NB4 (cell line): ENCODE measurements at regions not wholly inside any gene's neighbourhood (a gene's known extent, or its start where the extent isn't known, plus 50 kb on each side); places are given as distances from the start of the nearest gene placed in this dataset.

Experiments
- DNase-seq: peaks from one replicate; pipeline ENCODE4 v3.0.0; 2010; ENCODE audit warnings: low read depth
- H3K4me3 ChIP-seq: one replicate; pipeline ENCODE4 v1.5.1; 2011; ENCODE audit warnings: mild to moderate bottlenecking, low read depth, low read length, moderate library complexity
- MYC ChIP-seq: IDR thresholded peaks from 2 replicates; pipeline ENCODE4 v1.6.1; 2011; ENCODE audit warnings: low read depth, low read length
- POLR2A ChIP-seq: IDR thresholded peaks from 2 replicates; pipeline ENCODE4 v1.6.1; 2011; ENCODE audit warnings: mild to moderate bottlenecking; ENCODE audit not compliant: insufficient read length; ENCODE audit errors: extremely low read depth
- TF ChIP-seq, protein P1 (sequence below): IDR thresholded peaks from 2 replicates; pipeline ENCODE4 v1.6.1; 2011; ENCODE audit warnings: low read depth, low read length
- TF ChIP-seq, protein P2 (sequence below): IDR thresholded peaks from one replicate; pipeline ENCODE4 v1.5.1; 2012; ENCODE audit warnings: low read depth, low read length

DNA sequence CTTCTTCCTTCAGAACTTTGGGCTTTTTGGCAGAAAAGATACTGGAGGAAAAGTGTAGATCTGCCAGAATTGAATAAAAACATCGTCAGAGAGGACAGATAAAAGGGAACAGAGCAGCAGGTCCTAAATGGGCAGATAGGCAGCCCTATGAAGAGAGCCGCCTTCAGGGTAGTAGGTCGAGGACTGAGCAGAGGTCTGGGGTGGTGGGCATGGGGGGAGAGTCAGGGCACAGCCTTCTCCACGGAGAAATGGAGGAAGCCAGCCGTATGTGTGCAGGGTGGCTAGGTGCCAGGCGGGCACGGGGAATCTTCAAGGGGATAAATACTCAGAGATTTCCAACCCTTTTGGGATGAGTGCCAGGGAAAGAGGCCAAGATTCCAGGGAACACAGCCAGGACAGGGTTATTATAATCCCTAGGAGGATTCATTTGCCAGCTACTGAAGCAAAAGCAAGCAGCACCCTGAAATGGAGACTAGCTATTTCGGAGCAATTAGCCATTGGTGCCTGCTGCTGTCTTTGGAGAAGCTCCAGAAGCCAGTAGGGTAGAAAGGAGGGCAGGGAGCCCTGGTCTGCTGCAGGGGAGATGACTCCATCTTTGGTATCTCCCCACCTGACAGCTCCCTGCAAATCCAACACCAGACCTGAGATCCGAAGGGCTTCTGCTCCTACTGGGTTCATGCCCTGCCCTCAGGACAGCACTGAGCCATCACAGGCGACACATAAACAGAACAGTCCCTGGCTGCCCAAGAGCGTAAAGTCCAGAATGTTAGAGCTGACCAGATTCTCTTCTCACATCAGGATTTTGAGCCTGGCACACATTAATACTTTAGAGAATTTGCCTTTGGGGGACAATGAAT is 174.5 kb upstream of the NTM start:
- DNase-seq = no peak
- TF ChIP-seq, protein P1, sequence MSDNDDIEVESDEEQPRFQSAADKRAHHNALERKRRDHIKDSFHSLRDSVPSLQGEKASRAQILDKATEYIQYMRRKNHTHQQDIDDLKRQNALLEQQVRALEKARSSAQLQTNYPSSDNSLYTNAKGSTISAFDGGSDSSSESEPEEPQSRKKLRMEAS = no peak
- TF ChIP-seq POLR2A = no peak
- no peak for TF ChIP-seq MYC
- TF ChIP-seq, protein P2, sequence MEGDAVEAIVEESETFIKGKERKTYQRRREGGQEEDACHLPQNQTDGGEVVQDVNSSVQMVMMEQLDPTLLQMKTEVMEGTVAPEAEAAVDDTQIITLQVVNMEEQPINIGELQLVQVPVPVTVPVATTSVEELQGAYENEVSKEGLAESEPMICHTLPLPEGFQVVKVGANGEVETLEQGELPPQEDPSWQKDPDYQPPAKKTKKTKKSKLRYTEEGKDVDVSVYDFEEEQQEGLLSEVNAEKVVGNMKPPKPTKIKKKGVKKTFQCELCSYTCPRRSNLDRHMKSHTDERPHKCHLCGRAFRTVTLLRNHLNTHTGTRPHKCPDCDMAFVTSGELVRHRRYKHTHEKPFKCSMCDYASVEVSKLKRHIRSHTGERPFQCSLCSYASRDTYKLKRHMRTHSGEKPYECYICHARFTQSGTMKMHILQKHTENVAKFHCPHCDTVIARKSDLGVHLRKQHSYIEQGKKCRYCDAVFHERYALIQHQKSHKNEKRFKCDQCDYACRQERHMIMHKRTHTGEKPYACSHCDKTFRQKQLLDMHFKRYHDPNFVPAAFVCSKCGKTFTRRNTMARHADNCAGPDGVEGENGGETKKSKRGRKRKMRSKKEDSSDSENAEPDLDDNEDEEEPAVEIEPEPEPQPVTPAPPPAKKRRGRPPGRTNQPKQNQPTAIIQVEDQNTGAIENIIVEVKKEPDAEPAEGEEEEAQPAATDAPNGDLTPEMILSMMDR = no peak
- H3K4me3 ChIP-seq = no peak overlapping the region

DNA sequence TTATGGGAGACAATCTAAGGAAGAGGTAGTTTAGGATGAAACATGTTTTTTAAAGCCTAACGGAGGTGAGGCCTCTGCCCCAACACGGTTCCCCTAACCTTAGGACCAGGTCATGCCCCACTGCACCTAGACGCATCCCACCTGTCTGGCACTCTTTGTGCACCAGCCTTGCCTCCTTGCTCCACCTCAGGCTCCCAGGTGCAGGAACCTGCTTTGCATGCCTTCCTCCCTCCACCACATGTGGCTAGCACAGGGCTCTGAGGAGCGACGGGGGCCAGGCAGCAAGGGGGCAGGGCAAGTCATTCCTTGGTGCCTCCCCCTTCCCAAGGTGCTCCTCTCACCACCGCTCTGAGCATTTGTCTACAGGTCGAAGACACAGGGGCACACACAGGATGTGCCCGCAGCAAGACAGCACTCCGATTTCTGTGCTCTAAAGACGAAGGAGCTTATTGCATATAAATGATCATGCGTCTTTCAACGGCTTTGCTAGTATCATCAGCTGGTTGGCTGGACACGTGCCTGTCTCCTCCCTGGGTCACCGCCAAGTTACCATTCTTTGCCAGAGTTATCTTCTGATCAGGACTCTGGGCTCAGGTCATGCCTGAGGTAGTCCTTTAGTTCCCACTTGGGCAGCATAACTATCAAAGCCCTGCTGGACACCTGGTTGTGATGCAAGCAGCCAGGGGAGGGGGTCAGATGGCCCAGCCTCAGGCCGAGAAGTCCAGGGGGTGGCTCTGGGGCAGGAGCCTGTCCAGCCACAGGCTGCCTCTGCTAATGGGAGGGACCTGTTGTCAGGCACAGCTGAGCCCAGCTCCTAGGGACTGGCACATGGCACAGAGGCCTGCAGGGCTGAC is 172.0 kb upstream of the NTM start:
- H3K4me3 ChIP-seq = no peak overlapping the region
- DNase-seq = no peak
- TF ChIP-seq, protein P1 = no peak
- TF ChIP-seq, protein P2 = no peak
- no peak for TF ChIP-seq MYC
- TF ChIP-seq POLR2A = no peak

DNA sequence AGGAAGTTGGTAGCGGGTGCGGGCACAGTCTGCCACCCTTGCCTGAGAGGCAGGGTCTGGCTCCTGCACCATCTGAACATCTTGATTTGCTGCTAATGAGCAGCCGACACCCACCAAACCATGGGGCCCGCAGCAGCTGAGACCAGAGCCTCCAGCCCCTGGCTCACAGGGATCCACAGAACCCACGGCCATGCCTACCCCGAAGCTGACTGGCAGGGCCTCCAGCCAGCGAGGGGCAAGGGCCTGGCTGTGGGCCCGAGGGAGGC is 171.5 kb upstream of the NTM start:
- no peak for DNase-seq
- TF ChIP-seq, protein P2 = no peak
- TF ChIP-seq POLR2A (no peak), MYC (no peak)
- TF ChIP-seq, protein P1 = no peak
- H3K4me3 ChIP-seq = no peak overlapping the region

DNA sequence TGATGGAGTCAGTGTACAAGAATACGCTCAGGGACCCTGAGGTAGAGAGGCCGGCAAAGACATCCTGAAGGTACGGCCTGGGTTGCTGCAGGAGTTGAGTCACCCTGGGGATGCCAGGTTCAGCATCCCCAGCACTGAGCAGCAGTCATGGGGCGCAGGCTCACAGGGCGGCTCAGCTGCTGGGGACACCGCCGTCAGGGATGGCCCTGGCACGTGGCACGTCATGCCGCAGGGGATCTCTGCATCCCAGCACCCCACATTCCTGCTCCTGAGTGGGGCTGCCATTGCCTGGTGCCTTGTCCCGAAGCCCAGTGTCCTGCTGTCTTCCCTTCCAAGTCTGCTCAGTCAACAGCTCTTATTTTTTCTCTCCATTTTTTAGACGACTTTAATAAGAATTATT is 168.7 kb upstream of the NTM start:
- TF ChIP-seq, protein P1 = no peak
- TF ChIP-seq MYC (no peak), POLR2A (no peak)
- TF ChIP-seq, protein P2 = no peak
- no peak for DNase-seq

DNA sequence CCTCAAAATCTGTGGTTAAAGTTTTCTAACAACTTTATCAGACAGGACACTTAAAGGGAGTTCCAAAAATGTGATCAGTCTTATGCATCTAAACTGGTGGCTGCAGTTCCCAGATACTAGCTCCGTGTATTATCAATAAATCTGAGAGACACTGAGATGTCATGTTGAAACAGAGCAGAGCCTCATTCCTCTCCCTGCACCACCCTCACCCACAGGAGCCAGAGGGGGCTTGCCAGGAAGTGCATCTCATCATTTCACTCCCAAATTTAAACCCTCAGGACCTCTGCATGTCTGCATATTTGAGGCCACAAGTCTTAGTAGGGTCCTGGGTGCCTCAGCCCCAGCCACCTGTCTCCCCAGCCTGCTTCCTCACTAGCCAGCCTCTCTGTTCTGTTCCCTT is 167.4 kb upstream of the NTM start:
- H3K4me3 ChIP-seq = no peak overlapping the region
- DNase-seq = no peak
- TF ChIP-seq, protein P1 = no peak
- TF ChIP-seq, protein P2 = no peak
- no peak for TF ChIP-seq MYC

More for the DNA sequence above, 168.7 kb upstream of the NTM start:
- no peak overlapping the region for H3K4me3 ChIP-seq
